HG03558 (cell line): ENCODE measurements at regions not wholly inside any gene's neighbourhood (a gene's known extent, or its start where the extent isn't known, plus 50 kb on each side); places are given as distances from the start of the nearest gene placed in this dataset.

Source experiments
- ATAC-seq: cut with Tn5 transposase; IDR thresholded peaks from one replicate; pipeline ENCODE4 v1.9.1; 2021; ENCODE audit warnings: moderate number of reproducible peaks; ENCODE audit not compliant: unreplicated experiment; ENCODE audit errors: extremely low read depth

- ATAC-seq: no peak
Observed at GRCh38 chr1:8096105-8097011, 70.2 kb upstream of the ERRFI1 start.

- no peak for ATAC-seq
Observed at GRCh38 chr1:8095584-8095983, 69.5 kb upstream of the ERRFI1 start.

- ATAC-seq: no peak
Observed at GRCh38 chr1:8094481-8095241, 68.6 kb upstream of the ERRFI1 start.

- ATAC-seq: no peak
Observed at GRCh38 chr1:8093221-8093980, 67.3 kb upstream of the ERRFI1 start.

GRCh38 chr1:8092657-8093056 lies 66.5 kb upstream of the ERRFI1 start:
- ATAC-seq: no peak

- no peak for ATAC-seq
Observed at GRCh38 chr1:8091691-8092090, 65.6 kb upstream of the ERRFI1 start.

GRCh38 chr1:8090241-8090702 lies 64.2 kb upstream of the ERRFI1 start:
- no peak for ATAC-seq

- no peak for ATAC-seq
Observed at GRCh38 chr1:8089535-8090228, 63.6 kb upstream of the ERRFI1 start.

GRCh38 chr1:8086055-8086454 lies 59.9 kb upstream of the ERRFI1 start:
- ATAC-seq: no peak

- no peak for ATAC-seq
Observed at GRCh38 chr1:8084913-8085312, 58.8 kb upstream of the ERRFI1 start.

- ATAC-seq: no peak
Observed at GRCh38 chr1:8083739-8084484, 57.8 kb upstream of the ERRFI1 start.

GRCh38 chr1:8082945-8083344 lies 56.8 kb upstream of the ERRFI1 start:
- no peak for ATAC-seq

GRCh38 chr1:8078176-8078671 lies 52.1 kb upstream of the ERRFI1 start:
- no peak for ATAC-seq

- no peak for ATAC-seq
Observed at GRCh38 chr1:8077602-8078001, 51.5 kb upstream of the ERRFI1 start.

- ATAC-seq: no peak
Observed at GRCh38 chr1:8077120-8077573, 51.0 kb upstream of the ERRFI1 start.

- no peak for ATAC-seq
Observed at GRCh38 chr1:8076176-8076575, 50.1 kb upstream of the ERRFI1 start.
